Suprapubic skin (tissue), 3 donors: ENCODE measurements at regions not wholly inside any gene's neighbourhood (a gene's known extent, or its start where the extent isn't known, plus 50 kb on each side); places are given as distances from the start of the nearest gene placed in this dataset.

Experiments used
- CTCF ChIP-seq, 2 donors: fragments of 200-600 bp in 1 of 2; fragments of 450-650 bp in 1 of 2; sonication (generic) in 1 of 2; IDR thresholded peaks; one replicate each; pipeline ENCODE4 v1.5.1; 2016 to 2019; ENCODE audit warnings: antibody characterized with exemption in 2 of 2, mild to moderate bottlenecking in 1 of 2, moderate library complexity in 1 of 2
- EP300 ChIP-seq: sonication (generic); formaldehyde crosslinking; IDR thresholded peaks from one replicate; pipeline ENCODE4 v1.6.1; 2017; ENCODE audit warnings: antibody characterized with exemption
- POLR2A ChIP-seq, 2 donors: fragments of 450-650 bp; IDR thresholded peaks; one replicate each; pipeline ENCODE4 v1.6.1; 2017; ENCODE audit warnings: antibody characterized with exemption in 2 of 2, mild to moderate bottlenecking in 2 of 2, moderate library complexity in 2 of 2

- TF ChIP-seq POLR2A (IDR thresholded peaks at IDR 0.05) = no peak
- no peak for TF ChIP-seq CTCF (IDR thresholded peaks at IDR 0.05)
- no peak for TF ChIP-seq EP300
Observed at GRCh38 chr6:119781365-119781764, 431.8 kb upstream of the MAN1A1 start.
